ENCODE measurements at regions not wholly inside any gene's neighbourhood (a gene's known extent, or its start where the extent isn't known, plus 50 kb on each side); places are given as distances from the start of the nearest gene placed in this dataset.

- Histone ChIP-seq H3K27ac (ENCODE audit: extremely low read depth, low read depth, low read length) (no peak overlapping the region), H3K4me1 (ENCODE audit: control insufficient read depth, insufficient read depth, low read length) (no peaks in the 10 kb centered on the region), H3K9me3 (ENCODE audit: control insufficient read depth, insufficient read depth, low read depth, low read length) (no peaks in the 10 kb centered on the region), H3K4me3 (ENCODE audit: low read depth, low read length) (no peak overlapping the region), H3K36me3 (ENCODE audit: control insufficient read depth in 2 of 2, insufficient read depth in 1 of 2, low read length in 2 of 2) (peaks cover 0 to 30% of the 10 kb centered on the region in 2 experiments; a peak in 1 of 3 replicates)
- CTCF ChIA-PET = no interaction called here
- no peak for TF ChIP-seq ZNF768 (tag by site-specific recombination; IDR thresholded peaks at IDR 0.05)
- TF ChIP-seq ZNF23 (tag by site-specific recombination; IDR thresholded peaks at IDR 0.05; ENCODE audit: borderline replicate concordance) = no peak
- TF ChIP-seq BCL6B (tag by site-specific recombination; IDR thresholded peaks at IDR 0.05) = no peak
- TF ChIP-seq HOXD13 (CRISPR knock-in tag; IDR thresholded peaks at IDR 0.05; ENCODE audit: borderline replicate concordance) = no peak
- TF ChIP-seq ZNF350 (tag by site-specific recombination; IDR thresholded peaks at IDR 0.05) = no peak
- no peak for TF ChIP-seq SCRT2 (tag by site-specific recombination; IDR thresholded peaks at IDR 0.05)
- no peak for TF ChIP-seq SALL2 (tag by site-specific recombination; IDR thresholded peaks at IDR 0.05; ENCODE audit: borderline replicate concordance)
- TF ChIP-seq ZNF530 (tag by site-specific recombination; IDR thresholded peaks at IDR 0.05; ENCODE audit: low read depth) = no peak
- no peak for TF ChIP-seq ZNF16 (tag by site-specific recombination; IDR thresholded peaks at IDR 0.05; ENCODE audit: low read depth)
- TF ChIP-seq HIC1 (tag by site-specific recombination; IDR thresholded peaks at IDR 0.05) = no peak
- TF ChIP-seq KLF9 (tag by site-specific recombination; IDR thresholded peaks at IDR 0.05; ENCODE audit: low read depth) = no peak
- no peak for TF ChIP-seq ZNF548 (tag by site-specific recombination; IDR thresholded peaks at IDR 0.05)
- TF ChIP-seq YY1 (tag by site-specific recombination; IDR thresholded peaks at IDR 0.05) = no peak
- TF ChIP-seq ZFHX2 (tag by site-specific recombination; conservative IDR thresholded peaks at IDR 0.05) = no peak
- TF ChIP-seq OVOL3 (tag by site-specific recombination; IDR thresholded peaks at IDR 0.05) = no peak
- TF ChIP-seq GFI1B (tag by site-specific recombination; IDR thresholded peaks at IDR 0.05) = no peak
- no peak for TF ChIP-seq PRDM4 (tag by site-specific recombination; IDR thresholded peaks at IDR 0.05)
- TF ChIP-seq KLF10 (tag by site-specific recombination; IDR thresholded peaks at IDR 0.05) = no peak
- TF ChIP-seq ZNF423 (tag by site-specific recombination; IDR thresholded peaks at IDR 0.05) = no peak
- POLR2A ChIA-PET = no interaction called here
These were observed 166.9 kb downstream of the SEC14L1 start for GRCh38 chr17:77307479-77308198.
